Astrocyte of the cerebellum (primary cell): ENCODE measurements at regions not wholly inside any gene's neighbourhood (a gene's known extent, or its start where the extent isn't known, plus 50 kb on each side); places are given as distances from the start of the nearest gene placed in this dataset.

Experiments used
- DNase-seq: peaks from one replicate; pipeline ENCODE4 v3.0.0-alpha.2; 2011; ENCODE audit warnings: low read depth
- H3K4me3 ChIP-seq: 2 replicates; pipeline ENCODE4 v1.5.1; 2011; ENCODE audit warnings: mild to moderate bottlenecking, low read depth, low read length, moderate library complexity
- CTCF ChIP-seq: IDR thresholded peaks from 2 replicates; pipeline ENCODE4 v1.5.1; 2012; ENCODE audit warnings: low read length, low read depth, moderate library complexity, mild to moderate bottlenecking; ENCODE audit errors: missing control alignments
- in situ Hi-C: cut with HindIII; loops from 2 replicates; pipeline ENCODE4 v1.10.0; 2017; ENCODE audit warnings: low sequenced_read_pairs

GRCh38 chrX:6449946-6450345, 85.0 kb downstream of the VCX3A start:
- no peak overlapping the region for H3K4me3 ChIP-seq
- in situ Hi-C loops, result no loop called here
- no peak for DNase-seq
- TF ChIP-seq CTCF, result no peak

GRCh38 chrX:6448003-6448402, 86.9 kb downstream of the VCX3A start:
- no peak for TF ChIP-seq CTCF
- in situ Hi-C loops, result no loop called here
- H3K4me3 ChIP-seq, result no peak overlapping the region
- DNase-seq, result peak; percentile 41

- in situ Hi-C loops, result no loop called here
- H3K4me3 ChIP-seq, result no peak overlapping the region
- no peak for DNase-seq
- no peak for TF ChIP-seq CTCF
These were observed 88.3 kb downstream of the VCX3A start for GRCh38 chrX:6446582-6446981.

- TF ChIP-seq CTCF, result no peak
- no peak overlapping the region for H3K4me3 ChIP-seq
- DNase-seq, result no peak
- in situ Hi-C loops, result no loop called here
These were observed 94.3 kb downstream of the VCX3A start for GRCh38 chrX:6440648-6441047.

GRCh38 chrX:6432226-6432625, 102.7 kb downstream of the VCX3A start:
- in situ Hi-C loops, result no loop called here
- H3K4me3 ChIP-seq, result no peak overlapping the region
- peak; percentile 3 for DNase-seq
- TF ChIP-seq CTCF, result no peak

GRCh38 chrX:6407542-6407941, 127.4 kb downstream of the VCX3A start:
- no peak for TF ChIP-seq CTCF
- DNase-seq, result no peak
- in situ Hi-C loops, result no loop called here
- no peak overlapping the region for H3K4me3 ChIP-seq

- no peak for TF ChIP-seq CTCF
These were observed 148.1 kb downstream of the VCX3A start for GRCh38 chrX:6386837-6387236.

More at GRCh38 chrX:6386837-6387236, 148.1 kb downstream of the VCX3A start:
- no peak for DNase-seq
- in situ Hi-C loops, result no loop called here
- no peak overlapping the region for H3K4me3 ChIP-seq
